Nephron progenitor cell (in vitro differentiated cells): ENCODE measurements at regions not wholly inside any gene's neighbourhood (a gene's known extent, or its start where the extent isn't known, plus 50 kb on each side); places are given as distances from the start of the nearest gene placed in this dataset.

Experiments used
- DNase-seq: peaks from one replicate; pipeline ENCODE4 v3.0.0; 2021
- H3K27ac Mint-ChIP-seq: 2 replicates; pipeline ENCODE4 v1.8.0; 2021; ENCODE audit warnings: mild to moderate bottlenecking, moderate library complexity, mixed read lengths
- H3K27me3 Mint-ChIP-seq: 2 replicates; pipeline ENCODE4 v1.8.0; 2021; ENCODE audit warnings: mild to moderate bottlenecking, low read depth, mixed read lengths; ENCODE audit not compliant: poor library complexity
- H3K36me3 Mint-ChIP-seq: 2 replicates; pipeline ENCODE4 v1.8.0; 2021; ENCODE audit warnings: low read depth, mixed read lengths
- H3K4me1 Mint-ChIP-seq: 2 replicates; pipeline ENCODE4 v1.8.0; 2021; ENCODE audit warnings: mixed read lengths
- H3K4me3 Mint-ChIP-seq: 2 replicates; pipeline ENCODE4 v1.8.0; 2021; ENCODE audit warnings: mild to moderate bottlenecking, moderate library complexity, mixed read lengths
- H3K9me3 Mint-ChIP-seq: 2 replicates; pipeline ENCODE4 v1.8.0; 2021; ENCODE audit warnings: mild to moderate bottlenecking, moderate library complexity, mixed read lengths
- TF ChIP-seq, protein P1 (sequence below): fragments of 200-600 bp; sonication (generic); IDR thresholded peaks from 2 replicates; pipeline ENCODE4 v1.5.0; 2021; ENCODE audit warnings: antibody characterized with exemption

DNA sequence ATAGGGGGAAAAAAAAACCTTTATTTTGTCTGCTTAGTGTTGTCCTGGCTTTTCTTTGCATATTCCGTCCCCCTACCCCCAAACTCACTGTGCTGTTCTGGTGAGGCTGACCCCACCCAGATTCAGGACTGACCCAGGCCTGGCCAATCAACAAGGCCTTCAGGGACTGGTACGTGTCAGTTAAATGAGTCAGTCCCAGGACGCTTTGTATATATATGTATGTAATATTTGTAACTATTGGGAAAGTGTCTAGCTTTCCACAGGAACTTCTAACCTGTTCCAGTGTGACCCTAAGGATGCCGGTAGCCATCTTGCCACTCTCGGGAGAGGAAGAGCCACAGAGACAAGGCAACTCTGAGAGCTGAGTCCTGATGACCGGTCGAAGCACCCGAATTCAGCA lies 107.4 kb downstream of the VCPKMT start:
- Mint-ChIP-seq H3K4me1 (peaks cover 13% of the 10 kb centered on the region), H3K4me3 (no peak overlapping the region), H3K27ac (no peak overlapping the region), H3K9me3 (peaks cover 3% of the 10 kb centered on the region), H3K36me3 (peaks cover 7% of the 10 kb centered on the region), H3K27me3 (peaks cover 22% of the 10 kb centered on the region)
- no peak for DNase-seq
- TF ChIP-seq, protein P1, sequence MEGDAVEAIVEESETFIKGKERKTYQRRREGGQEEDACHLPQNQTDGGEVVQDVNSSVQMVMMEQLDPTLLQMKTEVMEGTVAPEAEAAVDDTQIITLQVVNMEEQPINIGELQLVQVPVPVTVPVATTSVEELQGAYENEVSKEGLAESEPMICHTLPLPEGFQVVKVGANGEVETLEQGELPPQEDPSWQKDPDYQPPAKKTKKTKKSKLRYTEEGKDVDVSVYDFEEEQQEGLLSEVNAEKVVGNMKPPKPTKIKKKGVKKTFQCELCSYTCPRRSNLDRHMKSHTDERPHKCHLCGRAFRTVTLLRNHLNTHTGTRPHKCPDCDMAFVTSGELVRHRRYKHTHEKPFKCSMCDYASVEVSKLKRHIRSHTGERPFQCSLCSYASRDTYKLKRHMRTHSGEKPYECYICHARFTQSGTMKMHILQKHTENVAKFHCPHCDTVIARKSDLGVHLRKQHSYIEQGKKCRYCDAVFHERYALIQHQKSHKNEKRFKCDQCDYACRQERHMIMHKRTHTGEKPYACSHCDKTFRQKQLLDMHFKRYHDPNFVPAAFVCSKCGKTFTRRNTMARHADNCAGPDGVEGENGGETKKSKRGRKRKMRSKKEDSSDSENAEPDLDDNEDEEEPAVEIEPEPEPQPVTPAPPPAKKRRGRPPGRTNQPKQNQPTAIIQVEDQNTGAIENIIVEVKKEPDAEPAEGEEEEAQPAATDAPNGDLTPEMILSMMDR: no peak

DNA sequence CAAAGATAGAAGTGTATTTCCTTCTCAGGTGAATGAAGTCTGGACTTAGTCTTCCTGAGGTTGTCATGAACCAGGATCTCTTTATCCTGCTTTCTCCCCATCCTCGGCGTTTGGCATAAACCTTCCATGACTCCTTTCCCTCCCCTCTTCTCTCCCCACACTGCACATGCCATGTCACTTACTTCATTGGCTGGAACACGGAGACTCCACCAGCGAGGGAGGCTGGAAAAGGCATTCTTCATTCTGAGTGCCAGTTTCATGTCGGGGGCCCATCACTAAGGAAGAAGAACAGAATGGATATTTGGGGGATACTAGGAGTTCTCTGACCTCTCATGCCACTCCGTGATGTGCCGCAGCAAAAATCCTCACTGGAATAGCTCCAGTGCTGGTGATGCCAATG lies 105.6 kb downstream of the VCPKMT start:
- Mint-ChIP-seq H3K9me3 (peaks cover 3% of the 10 kb centered on the region), H3K27me3 (peaks cover 15% of the 10 kb centered on the region), H3K36me3 (peaks cover 7% of the 10 kb centered on the region), H3K4me1 (peaks cover 13% of the 10 kb centered on the region), H3K4me3 (no peak overlapping the region), H3K27ac (no peak overlapping the region)
- no peak for DNase-seq
- TF ChIP-seq, protein P1: no peak

DNA sequence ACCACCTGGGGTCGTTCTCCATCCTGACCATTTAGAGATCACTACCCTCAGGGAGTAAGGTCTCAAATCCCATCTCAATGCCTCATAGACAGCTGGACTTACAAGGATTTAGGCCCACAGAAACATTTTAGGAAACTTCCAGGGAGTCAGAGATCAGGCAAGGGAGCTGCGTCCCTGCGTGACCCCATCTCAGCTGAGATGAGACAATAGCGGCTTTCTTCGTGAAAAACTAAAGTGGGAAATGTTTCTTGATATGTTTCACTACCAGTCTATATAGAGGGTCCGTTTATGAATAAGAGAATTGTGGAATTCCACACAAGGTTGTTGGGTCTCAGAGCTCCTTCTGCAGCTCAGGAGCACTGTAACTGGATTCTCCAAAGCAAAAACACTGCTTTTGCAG lies 105.1 kb downstream of the VCPKMT start:
- peaks cover 7% of the 10 kb centered on the region for H3K36me3 Mint-ChIP-seq
- H3K4me3 Mint-ChIP-seq: no peak overlapping the region
- TF ChIP-seq, protein P1: no peak
- DNase-seq: no peak
- H3K4me1 Mint-ChIP-seq: peaks cover 13% of the 10 kb centered on the region
- peaks cover 16% of the 10 kb centered on the region for H3K27me3 Mint-ChIP-seq
- H3K9me3 Mint-ChIP-seq: peaks cover 3% of the 10 kb centered on the region
- no peak overlapping the region for H3K27ac Mint-ChIP-seq

DNA sequence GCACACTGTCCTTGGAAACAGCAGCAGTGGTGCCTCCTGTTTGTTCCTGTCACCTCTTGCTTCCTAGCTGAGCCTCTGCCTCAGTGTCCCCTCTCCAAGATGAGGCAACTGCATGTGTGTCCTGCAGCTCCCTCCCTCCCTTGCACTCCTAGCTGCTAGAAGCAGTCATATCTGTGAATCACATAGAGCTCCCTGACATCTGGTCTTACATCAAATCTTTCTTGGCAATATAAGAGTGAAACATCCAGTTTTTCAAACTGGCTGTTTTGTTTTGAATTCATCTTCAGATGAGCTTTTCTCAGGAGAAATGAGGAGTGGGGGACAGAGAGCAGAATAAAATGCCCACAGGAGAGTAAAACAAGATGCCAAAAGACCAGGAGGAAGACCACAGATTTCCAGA lies 103.7 kb downstream of the VCPKMT start:
- no peak overlapping the region for H3K27ac Mint-ChIP-seq
- peaks cover 26% of the 10 kb centered on the region for H3K27me3 Mint-ChIP-seq
- DNase-seq: no peak
- H3K4me1 Mint-ChIP-seq: peaks cover 11% of the 10 kb centered on the region
- peaks cover 3% of the 10 kb centered on the region for H3K9me3 Mint-ChIP-seq
- H3K36me3 Mint-ChIP-seq: peaks cover 7% of the 10 kb centered on the region
- H3K4me3 Mint-ChIP-seq: no peak overlapping the region
- TF ChIP-seq, protein P1: no peak

DNA sequence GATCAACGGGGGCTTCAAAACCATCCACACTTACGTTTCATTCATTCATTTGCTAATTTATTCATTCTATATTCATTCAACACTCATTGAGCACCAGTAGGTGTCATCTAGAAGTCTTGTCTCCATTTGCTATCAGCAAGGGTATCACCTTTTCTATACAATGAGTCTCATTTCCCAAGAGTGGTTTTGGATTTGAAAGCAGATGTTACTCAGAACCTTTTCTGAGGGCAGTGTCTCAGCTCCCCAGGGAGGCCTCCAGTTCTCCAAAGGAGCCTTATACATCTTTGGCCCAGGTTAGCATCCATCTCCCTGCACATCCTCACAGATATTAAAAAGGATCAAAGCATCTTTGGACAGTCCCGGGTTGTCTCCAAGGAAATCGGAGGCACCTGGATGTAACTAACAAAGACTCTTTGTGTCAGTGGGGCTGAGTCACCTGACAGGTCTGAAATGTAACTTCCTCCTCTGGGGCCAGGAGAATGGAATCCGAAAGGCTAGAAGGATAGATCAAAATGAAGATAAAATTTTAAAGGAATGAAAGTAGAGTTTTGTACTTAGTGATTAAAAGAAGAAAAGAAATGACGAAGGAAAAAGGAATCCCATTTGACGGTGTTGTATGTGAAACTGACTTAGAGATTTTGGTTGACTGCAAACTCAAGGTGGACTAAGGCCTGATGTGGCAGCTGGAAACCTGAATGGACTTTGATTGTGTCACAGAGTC lies 103.0 kb downstream of the VCPKMT start:
- Mint-ChIP-seq H3K36me3 (peaks cover 7% of the 10 kb centered on the region), H3K4me3 (no peak overlapping the region), H3K27me3 (peaks cover 30% of the 10 kb centered on the region), H3K4me1 (peaks cover 14% of the 10 kb centered on the region), H3K27ac (no peak overlapping the region), H3K9me3 (peaks cover 3% of the 10 kb centered on the region)
- DNase-seq: no peak
- TF ChIP-seq, protein P1: no peak

DNA sequence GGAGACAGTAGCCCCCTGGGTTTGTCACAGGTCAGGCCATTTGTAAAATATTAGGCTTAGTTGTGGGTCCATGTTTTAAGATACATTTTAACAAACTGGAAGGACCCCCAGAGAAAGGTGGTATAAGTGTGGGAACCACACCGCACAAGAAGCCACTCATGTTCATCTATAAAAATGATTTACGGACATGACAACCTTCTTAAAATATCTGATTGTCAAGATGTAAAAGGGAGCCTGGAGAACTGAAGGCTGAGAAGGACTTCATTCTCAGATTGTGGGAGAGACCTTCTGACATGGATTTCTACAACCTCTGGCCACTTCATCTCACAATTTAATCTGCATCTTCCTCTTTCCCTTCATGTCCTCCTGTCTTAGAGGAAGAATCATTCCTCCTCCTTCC lies 102.4 kb downstream of the VCPKMT start:
- Mint-ChIP-seq H3K4me3 (no peak overlapping the region), H3K36me3 (peaks cover 7% of the 10 kb centered on the region), H3K4me1 (peaks cover 14% of the 10 kb centered on the region), H3K27ac (no peak overlapping the region), H3K27me3 (peaks cover 30% of the 10 kb centered on the region), H3K9me3 (peaks cover 3% of the 10 kb centered on the region)
- no peak for DNase-seq
- TF ChIP-seq, protein P1: no peak
